Heart right ventricle (tissue), 16 donors: ENCODE measurements at regions not wholly inside any gene's neighbourhood (a gene's known extent, or its start where the extent isn't known, plus 50 kb on each side); places are given as distances from the start of the nearest gene placed in this dataset.

Experiments
- ATAC-seq, 8 donors: fragments of 200-7000 bp; cut with Tn5 transposase; one replicate each; pipeline ENCODE4 v1.9.1; 2020; ENCODE audit warnings: mild to moderate bottlenecking in 8 of 8, moderate library complexity in 8 of 8, moderate number of reproducible peaks in 1 of 8
- DNase-seq, 2 donors: peaks; one replicate each; pipeline ENCODE4 v3.0.0-alpha.2; 2020
- H3K27ac ChIP-seq, 10 donors: fragments of 200-600 bp; sonication (generic) in 2 of 10; one replicate each; pipeline versions ENCODE4 v1.5.0 to v1.8.0; 2020 to 2022; ENCODE audit warnings: mild to moderate bottlenecking in 3 of 10
- H3K27me3 ChIP-seq, 7 donors: fragments of 200-600 bp; one replicate each; pipeline ENCODE4 v1.8.0; 2021 to 2022; ENCODE audit warnings: mild to moderate bottlenecking in 2 of 7
- H3K36me3 ChIP-seq, 9 donors: fragments of 200-600 bp; sonication (generic) in 1 of 9; one replicate each; pipeline versions ENCODE4 v1.5.0 to v1.8.0; 2020 to 2022; ENCODE audit warnings: mild to moderate bottlenecking in 2 of 9
- H3K4me1 ChIP-seq, 9 donors: fragments of 200-600 bp; sonication (generic) in 1 of 9; one replicate each; pipeline versions ENCODE4 v1.5.0 to v1.8.0; 2020 to 2022; ENCODE audit warnings: mild to moderate bottlenecking in 4 of 9
- H3K4me3 ChIP-seq, 10 donors: fragments of 200-600 bp; sonication (generic) in 2 of 10; one replicate each; pipeline versions ENCODE4 v1.5.0 to v1.8.0; 2020 to 2022; ENCODE audit warnings: mild to moderate bottlenecking in 7 of 10, moderate library complexity in 2 of 10
- H3K9me3 ChIP-seq, 11 donors: fragments of 200-600 bp in 10 of 11; sonication (generic) in 2 of 11; one replicate each; pipeline versions ENCODE4 v1.5.0 to v1.8.0; 2013 to 2022; ENCODE audit warnings: mild to moderate bottlenecking in 2 of 11, control low read depth in 1 of 11, moderate library complexity in 1 of 11
- WGBS, 2 donors: extraction: QIAGEN DNeasy Blood & Tissue Kit; methylation state at CpG; one replicate each; pipeline ENCODE4 v1.1.7; 2013; ENCODE audit warnings: inconsistent platforms in 1 of 2; 5-methylcytosine and 5-hydroxymethylcytosine counted together
- intact Hi-C, 10 donors: fragments of 100-400 bp; cut with DNase I; formaldehyde crosslinking; loops; one replicate each; pipeline versions ENCODE4 v1.11.1 to v1.14.2; 2022
- TF ChIP-seq, protein P1 (sequence below), 9 donors: fragments of 200-600 bp; sonication (generic) in 2 of 9; IDR thresholded peaks; one replicate each; pipeline versions ENCODE4 v1.5.0 to v1.8.0; 2021 to 2022; ENCODE audit warnings: antibody characterized with exemption in 9 of 9, mild to moderate bottlenecking in 5 of 9, moderate library complexity in 1 of 9
- donor health status: Arrhythmogenic right ventricular cardiomyopathy.
- donor health status: ischemic (EF 13 %, LVEDD 7.1; RV severe dilation, severe dysfunction).
- donor health status: healthy with polysubstance abuse.
- donor health status: DM: no; HTN: yes; CAD: no.
- donor health status: DM: no; HTN: no; CAD: no.
- donor health status: ischemic (EF 25% LVEDD 6.9; RV normal size, moderate dysfunction).
- donor health status: ischemic (EF 25% LVEDD 5.7; RV mildly dilated, moderate dysfunction).
- donor health status: healthy.
- donor health status: DM: yes; HTN: yes; CAD: no.
- donor health status: Ischemic cardiomyopathy.
- donor health status: ischemic (EF 35%, LVEDD 5.7; RV mildly dilated, moderate dysfunction).
- donor health status: nonischemic (EF 11% LVEDD 7.7; RV severe dilation, severe dysfunction).
- donor health status: DM: yes; HTN: yes; CAD: no.
- donor health status: PGD.
- donor health status: ischemic (EF 29% LVEDD 5.4; RV normal size, mild dysfunction).
- donor health status: nonischemic (EF 23%, LVEDD 6.1; RV moderate dilation, normal function).

DNA sequence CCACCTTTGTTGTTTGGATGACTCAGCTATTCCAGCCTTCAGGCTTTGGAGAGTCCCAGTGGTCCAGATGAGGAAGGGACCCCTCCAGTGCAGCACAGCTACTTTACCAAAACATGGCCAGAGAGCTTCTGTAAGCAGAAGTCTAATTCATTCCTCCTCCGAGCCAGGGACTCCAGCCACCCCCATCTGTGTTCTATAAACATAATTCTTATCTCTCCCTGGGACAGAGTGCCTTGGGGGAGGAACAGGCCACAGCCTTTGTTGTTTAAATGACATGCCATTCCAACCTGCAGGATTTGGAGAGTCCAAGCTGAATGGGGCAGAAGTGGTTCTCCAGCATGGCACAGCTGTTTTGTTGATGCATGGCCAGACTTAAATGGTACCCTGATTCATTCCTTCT lies 994.0 kb downstream of the TRHDE start:
- no peaks in the 10 kb centered on the region for H3K4me1 ChIP-seq
- H3K27ac ChIP-seq, result no peak overlapping the region
- DNase-seq (no peak), ATAC-seq (no peak)
- H3K36me3 ChIP-seq, result no peaks in the 10 kb centered on the region
- H3K27me3 ChIP-seq, result no peaks in the 10 kb centered on the region
- peaks cover 0 to 47% (median 3%) of the 10 kb centered on the region in 11 donors for H3K9me3 ChIP-seq
- no peak overlapping the region for H3K4me3 ChIP-seq
- 20 to 22% methylated on average over 1 of the region's 1 CpG for WGBS, 2 donors
- TF ChIP-seq, protein P1, sequence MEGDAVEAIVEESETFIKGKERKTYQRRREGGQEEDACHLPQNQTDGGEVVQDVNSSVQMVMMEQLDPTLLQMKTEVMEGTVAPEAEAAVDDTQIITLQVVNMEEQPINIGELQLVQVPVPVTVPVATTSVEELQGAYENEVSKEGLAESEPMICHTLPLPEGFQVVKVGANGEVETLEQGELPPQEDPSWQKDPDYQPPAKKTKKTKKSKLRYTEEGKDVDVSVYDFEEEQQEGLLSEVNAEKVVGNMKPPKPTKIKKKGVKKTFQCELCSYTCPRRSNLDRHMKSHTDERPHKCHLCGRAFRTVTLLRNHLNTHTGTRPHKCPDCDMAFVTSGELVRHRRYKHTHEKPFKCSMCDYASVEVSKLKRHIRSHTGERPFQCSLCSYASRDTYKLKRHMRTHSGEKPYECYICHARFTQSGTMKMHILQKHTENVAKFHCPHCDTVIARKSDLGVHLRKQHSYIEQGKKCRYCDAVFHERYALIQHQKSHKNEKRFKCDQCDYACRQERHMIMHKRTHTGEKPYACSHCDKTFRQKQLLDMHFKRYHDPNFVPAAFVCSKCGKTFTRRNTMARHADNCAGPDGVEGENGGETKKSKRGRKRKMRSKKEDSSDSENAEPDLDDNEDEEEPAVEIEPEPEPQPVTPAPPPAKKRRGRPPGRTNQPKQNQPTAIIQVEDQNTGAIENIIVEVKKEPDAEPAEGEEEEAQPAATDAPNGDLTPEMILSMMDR (IDR thresholded peaks at IDR 0.05), result no peak
- intact Hi-C loops, result no loop called here

DNA sequence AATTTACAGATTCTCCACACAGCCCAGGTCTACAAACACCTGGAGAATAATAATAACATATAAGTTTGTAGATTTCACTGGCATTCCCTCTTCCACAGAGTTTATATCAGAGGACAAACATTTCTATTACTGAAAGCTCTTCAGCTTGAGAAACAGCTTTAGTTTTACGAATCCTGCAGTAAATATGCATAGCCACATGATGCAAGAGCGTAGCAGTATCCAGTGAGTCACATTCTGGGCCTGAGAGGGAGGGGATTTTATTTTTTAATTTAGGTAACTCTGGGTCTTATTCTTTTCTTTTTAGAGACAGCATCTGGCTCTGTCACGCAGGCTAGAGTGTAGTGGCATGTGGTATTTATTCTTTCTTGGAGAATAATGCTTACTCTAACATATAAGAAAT lies 1002.8 kb downstream of the TRHDE start:
- intact Hi-C loops, result no loop called here
- no peaks in the 10 kb centered on the region for H3K4me1 ChIP-seq
- H3K9me3 ChIP-seq, result peaks cover 0 to 26% (median 4%) of the 10 kb centered on the region in 11 donors
- DNase-seq (no peak), ATAC-seq (no peak)
- H3K27me3 ChIP-seq, result no peaks in the 10 kb centered on the region
- H3K36me3 ChIP-seq, result no peaks in the 10 kb centered on the region
- WGBS, 2 donors, result 66 to 72% methylated on average over 3 of the region's 3 CpGs
- no peak overlapping the region for H3K27ac ChIP-seq
- TF ChIP-seq, protein P1 (IDR thresholded peaks at IDR 0.05), result no peak
- H3K4me3 ChIP-seq, result no peak overlapping the region

GRCh38 chr12:73277971-73278370 lies 1005.8 kb downstream of the TRHDE start:
- Histone ChIP-seq H3K4me1 (no peaks in the 10 kb centered on the region), H3K27ac (no peak overlapping the region), H3K27me3 (no peaks in the 10 kb centered on the region), H3K4me3 (no peak overlapping the region), H3K36me3 (no peaks in the 10 kb centered on the region), H3K9me3 (peaks cover 0 to 7% (median 0%) of the 10 kb centered on the region in 11 donors)
- ATAC-seq, result no peak
- no peak for DNase-seq
- intact Hi-C loops, result no loop called here
- TF ChIP-seq, protein P1 (IDR thresholded peaks at IDR 0.05), result no peak

- 72 to 76% methylated on average over 2 of the region's 2 CpGs for WGBS, 2 donors
- Histone ChIP-seq H3K36me3 (no peaks in the 10 kb centered on the region), H3K4me1 (no peaks in the 10 kb centered on the region), H3K27me3 (no peaks in the 10 kb centered on the region), H3K9me3 (peaks cover 0 to 17% (median 0%) of the 10 kb centered on the region in 11 donors), H3K27ac (no peak overlapping the region), H3K4me3 (no peak overlapping the region)
- DNase-seq, result no peak
- TF ChIP-seq, protein P1 (IDR thresholded peaks at IDR 0.05), result no peak
- no peak for ATAC-seq
- intact Hi-C loops, result no loop called here
These were observed 1029.4 kb downstream of the TRHDE start for GRCh38 chr12:73301530-73301929.

GRCh38 chr12:73307260-73307659 lies 1035.1 kb downstream of the TRHDE start:
- H3K4me1 ChIP-seq, result no peaks in the 10 kb centered on the region
- intact Hi-C loops, result no loop called here
- ATAC-seq (no peak), DNase-seq (no peak)
- H3K27ac ChIP-seq, result no peak overlapping the region
- TF ChIP-seq, protein P1 (IDR thresholded peaks at IDR 0.05), result no peak
- 65 to 73% methylated on average over 2 of the region's 2 CpGs for WGBS, 2 donors
- no peak overlapping the region for H3K4me3 ChIP-seq
- H3K36me3 ChIP-seq, result no peaks in the 10 kb centered on the region
- H3K9me3 ChIP-seq, result peaks cover 0 to 34% (median 0%) of the 10 kb centered on the region in 11 donors
- H3K27me3 ChIP-seq, result no peaks in the 10 kb centered on the region
